GM18909 (cell line): ENCODE measurements at regions not wholly inside any gene's neighbourhood (a gene's known extent, or its start where the extent isn't known, plus 50 kb on each side); places are given as distances from the start of the nearest gene placed in this dataset.
"Not testable (repeated sequence)": the region's sequence is repeated elsewhere in the genome, so short reads cannot be mapped to it uniquely, and the experiment has no call there.

ENCODE experiments used
- ATAC-seq: cut with Tn5 transposase; IDR thresholded peaks from one replicate; pipeline ENCODE4 v1.9.1; 2021; ENCODE audit warnings: mild to moderate bottlenecking; ENCODE audit not compliant: unreplicated experiment, poor library complexity

DNA sequence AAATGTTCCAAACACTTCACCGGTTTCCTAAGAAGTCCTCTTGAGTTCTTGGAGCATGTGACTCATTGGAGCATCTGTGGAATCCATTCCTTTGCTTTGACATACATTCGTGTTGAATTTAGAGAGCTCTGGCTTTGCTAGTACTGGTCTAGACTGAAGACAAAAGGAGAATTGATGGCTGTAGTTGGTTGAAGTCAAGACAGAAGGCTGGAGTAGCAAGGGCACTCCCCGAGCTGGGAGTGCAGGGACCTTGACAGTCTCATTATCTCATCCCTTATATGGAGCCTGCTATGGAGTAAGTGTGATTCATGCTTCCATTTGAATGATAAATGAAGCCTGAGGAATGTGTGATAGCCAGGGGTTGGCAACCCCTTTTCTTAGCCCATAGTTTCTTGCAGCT, 1249.1 kb downstream of the TYW1 start:
- ATAC-seq = no peak

DNA sequence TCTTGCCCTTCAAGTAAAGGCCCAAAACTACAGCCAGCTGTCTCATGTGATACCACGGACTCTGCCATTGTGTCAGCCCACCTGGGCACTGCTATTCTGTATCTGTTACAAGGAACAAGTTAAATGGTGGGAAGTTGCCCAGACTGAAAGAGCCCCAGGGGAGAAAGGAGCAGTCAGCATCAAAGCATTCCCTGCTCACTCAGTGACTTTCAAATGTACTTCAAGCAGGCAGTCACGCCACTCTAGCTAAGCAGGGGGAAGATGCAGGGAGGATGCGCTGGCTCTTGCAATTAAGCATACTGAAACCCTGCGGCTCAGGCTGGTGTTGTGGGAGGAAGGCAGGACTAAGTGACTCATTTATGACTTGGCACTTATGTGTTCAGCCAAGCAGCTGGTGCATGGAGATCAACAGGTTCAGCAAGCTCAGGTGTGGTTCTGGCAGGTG, 1249.6 kb downstream of the TYW1 start:
- ATAC-seq = no peak

DNA sequence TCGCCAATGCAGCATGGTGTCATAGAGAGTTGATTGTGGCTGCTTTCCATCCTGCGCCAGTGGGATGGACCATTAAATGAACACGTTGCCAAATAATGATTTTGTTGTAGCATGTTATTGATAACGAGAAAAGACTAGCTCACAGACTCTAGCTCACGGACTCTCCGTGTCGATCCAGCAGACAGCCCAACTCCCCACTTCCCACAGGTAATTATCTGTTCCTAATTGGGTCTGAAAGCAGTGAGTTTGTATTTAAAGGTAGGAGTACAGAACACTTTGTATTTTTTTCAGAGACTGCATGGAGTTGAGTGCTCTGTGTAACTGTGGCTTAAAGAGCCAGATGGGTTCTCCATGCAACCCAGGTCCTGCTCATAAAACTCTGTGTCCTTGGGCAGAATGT, 1250.5 kb downstream of the TYW1 start:
- ATAC-seq = no peak

DNA sequence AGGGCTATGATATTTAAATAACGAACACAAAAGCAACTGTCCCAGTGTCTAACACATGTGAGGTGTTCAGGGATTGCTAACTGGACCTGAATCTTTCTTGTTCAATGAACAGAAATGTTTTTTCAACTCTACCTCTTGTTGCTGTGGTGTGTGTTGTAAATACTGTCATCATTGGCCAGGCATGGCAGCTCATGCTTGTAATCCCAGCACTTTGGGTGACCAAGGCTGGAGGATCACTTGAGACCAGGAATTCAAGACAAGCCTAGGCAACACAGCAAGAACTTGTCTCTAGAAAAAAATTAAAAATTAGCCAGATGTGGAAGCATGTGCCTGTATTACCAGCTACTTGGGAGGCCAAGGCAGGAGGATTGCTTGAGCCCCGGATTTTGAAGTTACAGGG, 1250.9 kb downstream of the TYW1 start:
- no peak for ATAC-seq

DNA sequence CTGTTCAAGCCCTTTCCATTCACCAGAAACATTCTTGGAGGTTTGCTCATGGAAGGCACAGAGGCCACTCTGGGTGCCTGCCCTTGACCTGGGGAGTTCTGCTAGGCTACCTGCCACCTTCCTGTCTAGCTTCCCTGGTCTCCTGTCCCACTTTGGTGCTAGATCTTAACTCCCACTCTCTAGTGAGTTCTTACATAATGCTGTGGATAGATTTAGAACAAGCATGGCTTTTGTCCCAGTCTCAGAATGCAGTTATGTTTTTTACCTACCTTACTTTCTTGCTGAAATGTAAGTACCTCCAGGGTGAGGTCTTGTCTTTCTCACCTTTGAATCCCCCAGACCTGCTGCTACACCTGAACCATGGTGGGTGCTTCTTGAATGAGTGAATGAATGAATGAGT, 1252.3 kb downstream of the TYW1 start:
- no peak for ATAC-seq

DNA sequence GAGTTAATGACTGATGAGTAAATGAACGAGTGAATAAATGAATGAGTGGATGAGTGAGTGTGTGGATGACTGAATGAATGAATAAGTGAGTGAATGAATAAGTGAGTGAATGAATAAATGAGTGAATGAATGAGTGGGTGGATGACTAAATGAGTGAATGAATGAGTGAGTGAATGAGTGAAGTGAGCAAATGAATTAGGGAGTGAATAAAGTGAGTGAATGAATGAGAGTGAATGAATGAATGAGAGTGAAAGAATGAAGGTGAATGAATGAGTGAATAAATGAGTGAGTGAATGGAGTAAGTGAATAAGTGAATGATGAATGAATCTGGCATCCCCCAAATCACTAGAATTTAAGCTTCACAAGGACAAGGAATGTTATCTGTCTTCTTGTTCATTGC, 1253.0 kb downstream of the TYW1 start:
- ATAC-seq = no peak

DNA sequence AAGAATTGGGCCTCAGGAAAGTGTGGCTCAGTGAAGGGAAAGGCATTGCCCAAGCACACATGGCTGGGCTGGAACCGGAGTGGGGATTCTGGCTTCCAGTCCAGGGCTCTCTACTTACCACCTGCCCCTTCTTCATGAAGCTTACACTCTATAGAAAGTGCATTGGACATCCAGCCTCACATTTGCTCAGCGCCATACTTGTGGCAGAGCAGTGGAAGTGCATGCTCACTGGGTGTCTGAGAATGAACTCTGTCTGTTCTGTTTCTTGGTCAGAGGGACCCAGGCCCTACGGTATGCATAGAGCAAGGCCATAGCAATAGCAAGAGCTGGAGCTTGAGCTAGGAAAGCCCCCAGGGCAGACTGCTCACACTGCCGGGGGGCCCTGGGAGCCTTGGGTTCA, 1253.5 kb downstream of the TYW1 start:
- no peak for ATAC-seq

DNA sequence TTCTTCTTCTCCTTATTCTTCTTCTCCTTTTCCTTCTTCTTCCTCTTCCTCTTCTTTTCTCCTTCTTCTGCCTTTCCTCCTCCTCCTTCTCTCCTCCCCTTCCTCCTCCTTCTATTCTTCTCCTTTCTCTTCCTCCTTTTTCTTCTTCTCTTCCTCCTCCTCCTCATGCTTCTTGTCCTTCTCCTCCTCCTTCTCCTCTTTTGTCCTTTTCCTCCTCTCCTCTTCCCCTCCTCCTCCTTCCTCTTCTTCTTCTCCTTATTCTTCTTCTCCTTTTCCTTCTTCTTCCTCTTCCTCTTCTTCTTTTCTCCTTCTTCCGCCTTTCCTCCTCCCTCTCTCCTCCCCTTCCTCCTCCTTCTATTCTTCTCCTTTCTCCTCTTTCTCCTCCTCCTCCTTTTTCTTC, 1258.2 kb downstream of the TYW1 start:
- ATAC-seq = not testable (repeated sequence)

DNA sequence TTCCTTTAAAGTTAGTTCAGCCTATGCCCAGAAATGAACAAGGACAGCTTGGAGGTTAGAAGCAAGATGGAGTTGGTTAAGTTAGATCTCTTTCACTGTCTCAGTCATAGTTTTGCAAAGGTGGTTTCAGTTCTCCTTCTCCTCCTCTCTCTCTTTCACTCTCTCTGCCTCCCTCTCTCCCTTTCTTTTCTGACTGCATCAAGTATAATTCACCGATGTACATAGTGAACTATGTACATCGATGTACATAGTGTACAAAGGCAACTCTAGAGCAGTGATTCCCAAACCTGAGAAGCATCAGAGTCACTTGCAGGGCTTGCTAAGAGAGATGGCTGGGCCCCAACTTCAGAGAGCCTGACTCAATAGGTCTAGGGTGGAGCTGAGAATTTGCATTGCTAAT, 1259.7 kb downstream of the TYW1 start:
- ATAC-seq = no peak

DNA sequence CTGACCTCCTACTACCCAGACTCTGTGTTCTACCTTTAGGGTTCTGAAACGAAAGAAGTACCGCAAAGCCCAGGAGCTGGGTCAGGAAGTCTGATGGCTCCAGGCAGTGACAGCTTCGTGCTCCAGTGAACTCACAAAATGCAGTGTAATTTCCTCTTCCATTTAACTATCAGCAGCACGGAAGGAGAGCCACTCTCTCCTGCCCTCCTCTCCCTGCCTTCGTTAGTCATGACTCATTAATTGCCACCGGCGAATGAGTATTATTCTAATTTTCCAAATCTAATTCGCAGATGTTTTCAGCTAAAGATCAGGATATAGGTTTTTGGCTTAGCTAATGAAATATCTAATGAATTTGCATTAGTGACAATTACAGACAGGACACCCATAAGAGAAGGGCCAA, 1262.0 kb downstream of the TYW1 start:
- no peak for ATAC-seq

DNA sequence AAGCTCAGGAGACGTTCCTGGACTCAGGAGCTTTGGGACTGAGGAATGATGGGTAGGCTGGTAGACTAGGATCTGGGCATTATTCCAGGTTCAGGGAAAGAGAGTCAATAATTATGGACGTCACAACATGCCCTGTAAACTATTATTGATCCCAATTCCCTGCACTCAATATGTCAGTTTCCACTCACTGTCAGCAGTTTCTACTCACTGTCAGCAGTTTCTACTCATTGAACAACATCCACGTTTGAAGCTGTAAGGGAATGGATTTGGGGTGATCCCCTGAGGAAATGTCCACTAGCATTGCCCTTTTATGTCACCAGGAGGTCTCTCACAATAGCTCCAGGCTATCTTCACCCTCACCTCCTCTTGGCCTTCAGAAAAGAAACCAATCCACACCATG, 1268.6 kb downstream of the TYW1 start:
- no peak for ATAC-seq

DNA sequence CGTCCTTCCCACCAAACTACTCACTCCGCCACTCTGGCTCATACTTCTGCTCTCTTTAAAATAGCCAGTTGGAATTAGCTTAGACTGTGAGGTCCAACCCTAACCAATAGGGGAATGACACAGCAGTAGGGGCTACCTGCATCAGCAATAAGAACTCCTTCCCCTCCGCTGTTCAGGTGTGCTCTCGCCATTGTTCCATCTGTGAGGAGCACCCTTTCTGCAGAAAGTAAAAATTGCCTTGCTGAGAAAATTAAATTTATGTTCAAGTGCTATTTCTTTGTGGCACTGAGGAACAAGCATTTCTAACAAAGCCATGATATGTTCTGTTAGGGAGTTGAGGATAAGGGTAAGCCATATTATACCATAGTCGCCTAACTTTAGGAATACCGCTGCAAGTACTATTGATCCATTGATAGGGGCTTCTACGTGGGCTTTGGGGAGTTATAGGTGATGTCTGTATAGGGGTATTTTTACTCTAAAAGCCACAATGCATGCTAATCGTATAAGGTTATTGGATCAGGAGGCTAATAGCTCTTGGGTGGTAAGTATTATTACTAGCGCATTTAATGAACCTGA, 1269.5 kb downstream of the TYW1 start:
- no peak for ATAC-seq

DNA sequence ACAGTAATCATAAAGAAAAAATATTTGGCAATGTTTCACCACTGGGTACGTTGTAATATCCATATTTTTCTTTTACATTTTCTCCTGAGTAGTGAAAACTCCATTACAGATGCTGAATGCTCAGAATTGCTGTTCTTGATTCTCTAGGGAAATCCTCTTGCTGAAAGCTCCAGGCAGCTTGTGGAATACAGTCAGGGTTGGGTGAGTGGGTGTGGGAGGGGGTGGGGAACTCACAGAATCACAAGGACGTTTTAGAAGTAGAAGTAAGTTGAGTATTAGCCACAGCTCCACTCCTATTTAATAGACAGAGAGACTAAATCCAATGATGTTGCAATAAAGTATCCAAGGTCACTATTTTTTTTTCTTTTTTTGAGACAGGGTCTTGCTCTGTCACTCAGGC, 1270.9 kb downstream of the TYW1 start:
- ATAC-seq = no peak

DNA sequence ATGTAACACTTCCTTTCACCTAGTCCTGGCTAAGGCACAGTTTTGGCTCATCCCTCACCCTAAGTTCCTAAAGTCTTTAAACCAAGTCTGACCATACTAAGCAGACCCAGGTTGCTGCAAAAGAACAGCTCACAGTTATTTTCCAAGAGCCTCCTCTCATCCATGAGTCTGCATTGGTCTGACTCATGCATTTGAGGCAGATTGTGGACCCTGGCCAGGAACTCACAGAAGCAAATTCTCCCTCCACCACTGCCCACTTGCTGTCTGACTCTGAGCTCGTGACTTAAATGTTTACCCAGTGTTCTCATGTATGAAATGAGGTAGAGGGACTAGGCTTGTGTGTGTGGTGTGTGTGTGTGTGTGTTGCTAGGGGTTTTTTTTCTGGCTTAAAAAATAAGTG, 1272.8 kb downstream of the TYW1 start:
- ATAC-seq = no peak

DNA sequence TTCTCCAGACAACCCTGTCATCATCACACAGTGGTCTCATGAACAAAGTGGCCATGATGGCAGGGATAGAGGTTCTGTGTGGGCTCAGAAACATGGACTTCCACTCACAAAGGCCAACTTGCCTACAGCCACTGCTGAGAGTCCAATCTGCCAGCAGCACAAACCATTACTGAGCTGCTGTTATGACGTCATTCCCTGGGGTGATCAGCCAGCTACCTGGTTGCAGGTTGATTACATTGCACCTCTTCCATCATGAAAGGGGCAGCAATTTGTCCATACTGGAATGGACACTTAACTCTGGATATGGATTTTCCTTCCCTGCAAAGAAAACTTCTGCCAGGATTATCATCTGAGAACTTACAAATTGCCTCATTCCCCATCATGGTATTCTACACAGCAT, 1275.9 kb downstream of the TYW1 start:
- ATAC-seq = no peak

DNA sequence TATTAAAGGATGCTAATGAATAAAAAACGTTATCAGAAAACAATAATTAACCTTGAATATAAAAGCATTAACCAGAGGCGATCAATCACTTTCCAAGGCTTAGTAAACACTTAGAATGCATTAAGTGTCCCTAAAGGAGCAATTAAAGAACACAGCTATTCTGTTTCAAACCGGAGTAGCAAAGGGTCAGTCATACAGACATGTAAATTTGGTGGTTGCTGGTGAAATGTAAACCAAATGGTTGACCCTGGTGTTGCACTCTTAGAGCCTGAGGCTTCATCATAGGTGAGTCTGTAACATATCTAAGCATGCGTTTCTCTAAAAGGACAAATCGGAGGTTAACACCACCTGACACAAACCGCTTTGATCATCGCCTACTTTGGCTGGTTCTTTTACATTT, 1280.1 kb downstream of the TYW1 start:
- ATAC-seq = no peak

DNA sequence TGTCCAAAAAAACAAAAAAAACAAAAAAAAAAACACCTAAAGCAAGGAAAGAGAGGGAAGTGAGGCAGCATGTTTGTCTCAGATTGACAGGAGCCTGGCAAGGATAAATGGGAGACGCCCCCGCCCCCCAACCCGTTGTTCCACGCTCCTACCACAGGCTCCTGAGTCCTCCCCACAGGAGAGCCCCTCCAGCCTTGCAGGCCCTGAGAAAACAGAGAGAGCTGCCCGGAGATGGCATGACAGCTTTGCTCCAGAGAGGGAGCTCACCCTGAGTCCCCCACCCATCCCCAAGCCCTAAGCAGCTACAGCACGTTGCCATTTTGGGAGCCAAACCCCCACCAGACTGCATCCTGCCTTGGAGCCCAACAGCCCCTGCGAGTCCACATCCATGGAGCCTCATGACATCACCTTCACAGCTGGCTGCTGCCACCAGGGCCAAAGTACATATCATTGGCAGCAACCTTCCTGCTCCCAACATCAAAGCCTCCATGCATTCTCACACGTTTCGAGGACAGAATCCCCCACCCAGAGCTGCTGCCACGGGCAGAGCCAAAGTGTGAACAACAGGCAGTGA, 1283.3 kb downstream of the TYW1 start:
- ATAC-seq = no peak

DNA sequence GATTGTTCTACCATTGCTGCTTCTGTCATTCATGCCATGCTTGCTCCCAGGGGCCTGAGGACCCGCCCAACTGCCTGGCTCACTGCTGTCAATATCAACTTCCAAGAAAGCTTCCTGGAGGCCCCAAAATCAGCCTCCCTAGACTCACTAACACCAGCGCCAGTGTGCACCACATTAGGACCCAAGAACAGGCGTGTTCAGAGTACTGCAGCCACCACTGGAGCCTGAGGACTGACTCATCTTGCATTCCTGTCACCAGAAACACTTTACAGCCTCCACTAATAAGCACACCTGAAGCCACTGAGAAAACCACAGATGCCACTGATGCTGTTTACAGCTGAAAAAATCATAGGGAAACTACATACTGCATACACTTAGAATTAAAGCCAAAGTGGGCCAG, 1284.3 kb downstream of the TYW1 start:
- ATAC-seq = no peak

DNA sequence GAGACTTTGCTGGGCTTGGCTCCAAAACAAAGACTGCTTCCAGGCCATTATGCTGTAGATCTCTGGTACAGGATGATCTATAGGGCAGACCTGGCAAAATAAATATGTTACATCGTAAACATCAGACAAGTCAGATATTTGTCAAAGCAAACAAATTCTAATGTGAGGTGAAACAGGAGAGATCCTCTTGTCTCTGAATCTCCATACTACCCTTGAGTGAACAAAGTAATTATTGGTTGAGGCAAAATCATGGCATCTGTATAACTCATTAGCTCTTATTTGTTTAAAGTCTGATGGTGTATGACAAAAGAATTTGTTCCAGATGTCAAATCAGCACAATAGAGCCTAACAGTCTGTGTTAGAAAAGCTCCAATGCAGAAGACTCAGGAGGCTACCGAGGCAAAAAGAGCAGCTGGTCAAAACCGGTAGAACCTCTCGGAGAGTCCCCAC, 1291.5 kb downstream of the TYW1 start:
- no peak for ATAC-seq

DNA sequence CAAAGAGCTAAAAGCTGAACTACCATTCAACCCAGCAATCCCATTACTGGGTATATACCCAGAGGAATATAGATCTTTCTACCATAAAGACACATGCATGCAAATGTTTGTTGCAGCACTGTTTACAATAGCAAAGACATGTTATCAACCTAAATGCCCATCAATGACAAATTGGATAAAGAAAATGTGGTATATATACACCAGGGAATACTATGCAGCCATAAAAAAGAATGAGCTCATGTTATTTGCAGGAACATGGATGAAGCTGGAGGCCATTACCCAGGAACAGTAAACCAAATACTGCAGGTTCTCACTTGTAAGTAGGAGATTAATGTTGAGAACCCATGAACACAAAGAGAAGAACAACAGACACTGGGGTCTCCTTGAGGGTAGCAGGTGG, 1295.1 kb downstream of the TYW1 start:
- no peak for ATAC-seq

DNA sequence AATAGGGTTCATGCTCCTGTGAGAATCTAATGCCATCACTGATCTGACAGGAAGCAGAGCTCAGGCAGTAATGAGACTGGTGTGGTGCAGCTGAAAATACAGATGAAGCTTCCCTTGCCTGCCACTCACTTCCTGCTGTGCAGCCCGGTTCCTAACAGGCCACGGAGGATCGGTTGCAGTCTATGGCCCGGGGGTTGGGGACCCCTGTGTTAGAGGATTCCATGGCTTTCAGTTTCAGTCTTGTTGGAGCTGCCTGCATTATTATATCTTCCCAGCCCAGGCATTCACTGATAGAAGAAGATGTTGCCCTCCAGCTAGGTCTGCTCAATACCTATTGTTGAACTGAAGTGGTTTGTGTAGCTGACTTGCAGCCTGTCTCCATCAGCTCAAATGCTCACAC, 1298.8 kb downstream of the TYW1 start:
- ATAC-seq = no peak

DNA sequence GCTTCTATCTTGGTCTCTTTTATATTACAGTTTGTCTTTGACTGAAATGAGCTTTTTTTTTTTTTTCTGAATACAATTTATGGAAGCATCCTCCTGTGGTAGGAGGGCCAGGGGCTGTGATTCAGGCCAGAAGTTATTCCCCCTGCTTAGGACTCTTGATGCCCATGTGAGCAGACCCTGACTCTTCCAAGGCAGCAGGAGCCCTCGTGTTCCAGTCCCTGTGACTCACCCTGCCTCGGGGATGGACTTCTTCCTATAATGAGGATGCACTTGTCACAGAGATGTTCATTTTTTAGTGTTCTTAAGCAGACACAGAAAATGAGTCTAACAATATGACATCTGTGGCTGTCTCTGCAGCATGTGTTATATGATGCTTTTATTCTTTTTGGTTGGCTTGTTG, 1293.7 kb upstream of the AUTS2 start:
- ATAC-seq = no peak

DNA sequence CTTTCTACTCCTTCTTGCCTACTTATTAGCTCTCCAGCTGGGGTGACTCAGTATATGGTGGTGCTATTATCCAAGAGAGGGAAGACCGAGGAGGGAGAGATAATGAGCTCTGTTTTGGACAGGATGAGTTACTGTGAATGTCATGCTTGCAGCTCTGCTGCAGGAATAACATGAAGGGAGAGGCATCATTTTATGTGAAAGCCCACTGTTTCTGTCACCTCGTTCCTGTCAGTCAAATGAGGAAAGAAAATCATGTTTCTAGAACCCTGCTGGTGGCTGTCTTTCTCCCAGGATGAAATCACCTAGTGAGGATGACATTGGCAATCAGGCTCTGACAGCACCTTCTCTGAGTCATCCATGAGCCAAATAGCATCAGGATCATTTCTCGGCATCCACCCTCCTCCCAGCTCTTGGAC, 1291.6 kb upstream of the AUTS2 start:
- no peak for ATAC-seq
